D721Med (cell line): ENCODE measurements at regions not wholly inside any gene's neighbourhood (a gene's known extent, or its start where the extent isn't known, plus 50 kb on each side); places are given as distances from the start of the nearest gene placed in this dataset.

ENCODE experiments used
- DNase-seq: peaks from one replicate; pipeline ENCODE4 v3.0.0; 2011; ENCODE audit warnings: low spot score; ENCODE audit not compliant: insufficient read length
- FAIRE-seq: peaks from 2 replicates; lab custom pipeline; 2011; peaks lifted over from hg19 to GRCh38; lab: Jason Lieb, UNC
- CTCF ChIP-seq: IDR thresholded peaks from 2 replicates; pipeline ENCODE4 v1.5.1; 2012; ENCODE audit warnings: mild to moderate bottlenecking, control low read depth; ENCODE audit not compliant: insufficient read depth; ENCODE audit errors: missing control alignments

GRCh38 chr11:98234698-98235097 lies 786.1 kb upstream of the CNTN5 start:
- FAIRE-seq (no peak), DNase-seq (no peak)
- no peak for TF ChIP-seq CTCF

- no peak for DNase-seq
- TF ChIP-seq CTCF, result no peak
- no peak for FAIRE-seq
These were observed 776.9 kb upstream of the CNTN5 start for GRCh38 chr11:98243897-98244296.

GRCh38 chr11:98260983-98261382 lies 759.8 kb upstream of the CNTN5 start:
- peak; percentile 5 for TF ChIP-seq CTCF

GRCh38 chr11:98277251-98277912 lies 743.4 kb upstream of the CNTN5 start:
- peak; percentile 72 for FAIRE-seq
- DNase-seq, result no peak
- no peak for TF ChIP-seq CTCF

More at GRCh38 chr11:98260983-98261382, 759.8 kb upstream of the CNTN5 start:
- no peak for FAIRE-seq
- DNase-seq, result no peak

GRCh38 chr11:98289617-98290263 lies 731.0 kb upstream of the CNTN5 start:
- DNase-seq (no peak), FAIRE-seq (no peak)
- TF ChIP-seq CTCF, result no peak

GRCh38 chr11:98296091-98296880 lies 724.5 kb upstream of the CNTN5 start:
- no peak for DNase-seq
- no peak for FAIRE-seq
- no peak for TF ChIP-seq CTCF
